ENCODE measurements at regions not wholly inside any gene's neighbourhood (a gene's known extent, or its start where the extent isn't known, plus 50 kb on each side); places are given as distances from the start of the nearest gene placed in this dataset.

GRCh38 chr12:111184161-111184560, 184.7 kb downstream of the PHETA1 start:
- TF ChIP-seq PAX5 (IDR thresholded peaks at IDR 0.05; ENCODE audit: borderline replicate concordance, low read depth, low read length) (no peak), RCOR1 (conservative IDR thresholded peaks at IDR 0.05; ENCODE audit: low read depth, low read length) (no peak), ZNF687 (IDR thresholded peaks at IDR 0.05) (no peak), CTCF (IDR thresholded peaks at IDR 0.05 in 2 of 3, conservative IDR thresholded peaks at IDR 0.05 in 1 of 3; ENCODE audit: control insufficient read depth in 2 of 3, extremely low read depth in 1 of 3, insufficient read depth in 1 of 3, low read depth in 3 of 3, low read length in 3 of 3) (no peak), POLR2AphosphoS5 (IDR thresholded peaks at IDR 0.05; ENCODE audit: low read length) (no peak), YY1 (IDR thresholded peaks at IDR 0.05; ENCODE audit: low read depth, low read length) (no peak), ZSCAN29 (IDR thresholded peaks at IDR 0.05) (no peak), BACH1 (IDR thresholded peaks at IDR 0.05; ENCODE audit: borderline replicate concordance) (no peak), SPI1 (IDR thresholded peaks at IDR 0.05; ENCODE audit: borderline replicate concordance, insufficient read depth, low read depth, low read length) (no peak), SMAD5 (IDR thresholded peaks at IDR 0.05; ENCODE audit: low read depth) (no peak), SIN3A (IDR thresholded peaks at IDR 0.05; ENCODE audit: low read depth, low read length) (no peak), STAT3 (IDR thresholded peaks at IDR 0.05; ENCODE audit: low read depth, low read length) (no peak), POLR2A (IDR thresholded peaks at IDR 0.05; ENCODE audit: low read depth, low read length) (no peak)
- TF ChIP-seq, protein P1, sequence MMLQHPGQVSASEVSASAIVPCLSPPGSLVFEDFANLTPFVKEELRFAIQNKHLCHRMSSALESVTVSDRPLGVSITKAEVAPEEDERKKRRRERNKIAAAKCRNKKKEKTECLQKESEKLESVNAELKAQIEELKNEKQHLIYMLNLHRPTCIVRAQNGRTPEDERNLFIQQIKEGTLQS (IDR thresholded peaks at IDR 0.05; ENCODE audit: borderline replicate concordance, extremely low read depth, low read depth, low read length) = no peak
